Neural crest cell (in vitro differentiated cells): ENCODE measurements at regions not wholly inside any gene's neighbourhood (a gene's known extent, or its start where the extent isn't known, plus 50 kb on each side); places are given as distances from the start of the nearest gene placed in this dataset.

Experiments used
- DNase-seq: peaks from one replicate; pipeline ENCODE4 v3.0.0; 2021; ENCODE audit warnings: low read depth, mixed read lengths, low spot score
- H3K27ac Mint-ChIP-seq: one replicate; pipeline ENCODE4 v1.8.0; 2021; ENCODE audit warnings: mild to moderate bottlenecking, mixed read lengths; ENCODE audit not compliant: unreplicated experiment
- H3K27me3 Mint-ChIP-seq: 2 replicates; pipeline ENCODE4 v1.8.0; 2021; ENCODE audit warnings: low read depth, mild to moderate bottlenecking, mixed read lengths
- H3K36me3 Mint-ChIP-seq: 2 replicates; pipeline ENCODE4 v1.8.0; 2021; ENCODE audit warnings: low read depth, mild to moderate bottlenecking, mixed read lengths
- H3K4me1 Mint-ChIP-seq: 2 replicates; pipeline ENCODE4 v1.8.0; 2021; ENCODE audit warnings: mixed read lengths
- H3K4me3 Mint-ChIP-seq: one replicate; pipeline ENCODE4 v1.8.0; 2021; ENCODE audit warnings: mild to moderate bottlenecking, mixed read lengths
- H3K9me3 Mint-ChIP-seq: 2 replicates; pipeline ENCODE4 v1.8.0; 2021; ENCODE audit warnings: mixed read lengths
- CTCF ChIP-seq: fragments of 200-600 bp; sonication (generic); conservative IDR thresholded peaks from 2 replicates; pipeline ENCODE4 v1.5.0; 2021; ENCODE audit warnings: antibody characterized with exemption, mild to moderate bottlenecking

- Mint-ChIP-seq H3K9me3 (peaks cover 3% of the 10 kb centered on the region), H3K27me3 (peaks cover 6% of the 10 kb centered on the region), H3K27ac (no peak overlapping the region), H3K4me1 (peaks cover 6% of the 10 kb centered on the region), H3K36me3 (peaks cover 10% of the 10 kb centered on the region), H3K4me3 (no peak overlapping the region)
- DNase-seq: no peak
- no peak for TF ChIP-seq CTCF
Measured at GRCh38 chr9:38322937-38323336, 69.6 kb upstream of the ALDH1B1 start.

- no peak for DNase-seq
- peak overlapping the region; percentile 75 for H3K27ac Mint-ChIP-seq
- no peak for TF ChIP-seq CTCF
- H3K4me3 Mint-ChIP-seq: no peak overlapping the region
- peaks cover 14% of the 10 kb centered on the region for H3K27me3 Mint-ChIP-seq
- H3K36me3 Mint-ChIP-seq: peaks cover 3% of the 10 kb centered on the region
- no peaks in the 10 kb centered on the region for H3K9me3 Mint-ChIP-seq
- peaks cover 3% of the 10 kb centered on the region for H3K4me1 Mint-ChIP-seq
Measured at GRCh38 chr9:38319496-38320173, 72.9 kb upstream of the ALDH1B1 start.

GRCh38 chr9:38318759-38319495 is 73.6 kb upstream of the ALDH1B1 start:
- no peak overlapping the region for H3K27ac Mint-ChIP-seq
- H3K36me3 Mint-ChIP-seq: peaks cover 3% of the 10 kb centered on the region
- H3K9me3 Mint-ChIP-seq: no peaks in the 10 kb centered on the region
- H3K4me3 Mint-ChIP-seq: no peak overlapping the region
- peaks cover 5% of the 10 kb centered on the region for H3K4me1 Mint-ChIP-seq
- DNase-seq: no peak
- no peak for TF ChIP-seq CTCF
- peaks cover 14% of the 10 kb centered on the region for H3K27me3 Mint-ChIP-seq

- Mint-ChIP-seq H3K27ac (no peak overlapping the region), H3K4me3 (no peak overlapping the region), H3K4me1 (peaks cover 14% of the 10 kb centered on the region), H3K36me3 (no peaks in the 10 kb centered on the region), H3K27me3 (peaks cover 10% of the 10 kb centered on the region), H3K9me3 (no peaks in the 10 kb centered on the region)
- no peak for TF ChIP-seq CTCF
- DNase-seq: no peak
Measured at GRCh38 chr9:38316166-38316780, 76.2 kb upstream of the ALDH1B1 start.

- no peak overlapping the region for H3K4me3 Mint-ChIP-seq
- no peak for DNase-seq
- TF ChIP-seq CTCF: no peak
- peaks cover 8% of the 10 kb centered on the region for H3K27me3 Mint-ChIP-seq
- no peaks in the 10 kb centered on the region for H3K36me3 Mint-ChIP-seq
- no peaks in the 10 kb centered on the region for H3K9me3 Mint-ChIP-seq
- H3K4me1 Mint-ChIP-seq: peaks cover 19% of the 10 kb centered on the region
- H3K27ac Mint-ChIP-seq: no peak overlapping the region
Measured at GRCh38 chr9:38315085-38315595, 77.4 kb upstream of the ALDH1B1 start.
